ENCODE measurements at regions not wholly inside any gene's neighbourhood (a gene's known extent, or its start where the extent isn't known, plus 50 kb on each side); places are given as distances from the start of the nearest gene placed in this dataset.

- TF ChIP-seq, protein P1, sequence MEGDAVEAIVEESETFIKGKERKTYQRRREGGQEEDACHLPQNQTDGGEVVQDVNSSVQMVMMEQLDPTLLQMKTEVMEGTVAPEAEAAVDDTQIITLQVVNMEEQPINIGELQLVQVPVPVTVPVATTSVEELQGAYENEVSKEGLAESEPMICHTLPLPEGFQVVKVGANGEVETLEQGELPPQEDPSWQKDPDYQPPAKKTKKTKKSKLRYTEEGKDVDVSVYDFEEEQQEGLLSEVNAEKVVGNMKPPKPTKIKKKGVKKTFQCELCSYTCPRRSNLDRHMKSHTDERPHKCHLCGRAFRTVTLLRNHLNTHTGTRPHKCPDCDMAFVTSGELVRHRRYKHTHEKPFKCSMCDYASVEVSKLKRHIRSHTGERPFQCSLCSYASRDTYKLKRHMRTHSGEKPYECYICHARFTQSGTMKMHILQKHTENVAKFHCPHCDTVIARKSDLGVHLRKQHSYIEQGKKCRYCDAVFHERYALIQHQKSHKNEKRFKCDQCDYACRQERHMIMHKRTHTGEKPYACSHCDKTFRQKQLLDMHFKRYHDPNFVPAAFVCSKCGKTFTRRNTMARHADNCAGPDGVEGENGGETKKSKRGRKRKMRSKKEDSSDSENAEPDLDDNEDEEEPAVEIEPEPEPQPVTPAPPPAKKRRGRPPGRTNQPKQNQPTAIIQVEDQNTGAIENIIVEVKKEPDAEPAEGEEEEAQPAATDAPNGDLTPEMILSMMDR (IDR thresholded peaks at IDR 0.05; ENCODE audit: extremely low read depth in 1 of 2, insufficient read depth in 1 of 2, low read depth in 1 of 2, low read length in 2 of 2) = no peak
- no peak for TF ChIP-seq POLR2AphosphoS5 (IDR thresholded peaks at IDR 0.05; ENCODE audit: insufficient read depth, low read depth, low read length)
- TF ChIP-seq POLR2A (IDR thresholded peaks at IDR 0.05; ENCODE audit: low read depth, low read length) = no peak
- no peak for TF ChIP-seq MAX (IDR thresholded peaks at IDR 0.05; ENCODE audit: insufficient read depth, insufficient read length)
- no peak for TF ChIP-seq EZH2 (IDR thresholded peaks at IDR 0.05; ENCODE audit: borderline replicate concordance, low read depth, low read length, severe bottlenecking)
- no peak for TF ChIP-seq JUN (IDR thresholded peaks at IDR 0.05; ENCODE audit: borderline replicate concordance, insufficient read depth, insufficient read length, low read depth)
- no peak for TF ChIP-seq GATA2 (IDR thresholded peaks at IDR 0.05; ENCODE audit: insufficient read depth, insufficient read length, low read depth, low read length)
- TF ChIP-seq FOS (IDR thresholded peaks at IDR 0.05; ENCODE audit: borderline replicate concordance, insufficient read depth, low read length) = no peak
Observed at GRCh38 chr3:87508921-87509320, 232.5 kb upstream of the POU1F1 start.
